Esophagus mucosa (tissue), 1 donor: ENCODE measurements at regions not wholly inside any gene's neighbourhood (a gene's known extent, or its start where the extent isn't known, plus 50 kb on each side); places are given as distances from the start of the nearest gene placed in this dataset.
A peak's percentile ranks its signal among the peaks of the same experiment; 100 is the strongest.

Source experiments
- ATAC-seq: fragments of 200-7000 bp; cut with Tn5 transposase; one replicate; pipeline ENCODE4 v1.9.1; 2020
- donor health status: DM: yes; HTN: yes; CAD: no.

- peak; percentile 47 for ATAC-seq
Measured at GRCh38 chr2:128473175-128474035, 154.7 kb upstream of the HS6ST1 start.

DNA sequence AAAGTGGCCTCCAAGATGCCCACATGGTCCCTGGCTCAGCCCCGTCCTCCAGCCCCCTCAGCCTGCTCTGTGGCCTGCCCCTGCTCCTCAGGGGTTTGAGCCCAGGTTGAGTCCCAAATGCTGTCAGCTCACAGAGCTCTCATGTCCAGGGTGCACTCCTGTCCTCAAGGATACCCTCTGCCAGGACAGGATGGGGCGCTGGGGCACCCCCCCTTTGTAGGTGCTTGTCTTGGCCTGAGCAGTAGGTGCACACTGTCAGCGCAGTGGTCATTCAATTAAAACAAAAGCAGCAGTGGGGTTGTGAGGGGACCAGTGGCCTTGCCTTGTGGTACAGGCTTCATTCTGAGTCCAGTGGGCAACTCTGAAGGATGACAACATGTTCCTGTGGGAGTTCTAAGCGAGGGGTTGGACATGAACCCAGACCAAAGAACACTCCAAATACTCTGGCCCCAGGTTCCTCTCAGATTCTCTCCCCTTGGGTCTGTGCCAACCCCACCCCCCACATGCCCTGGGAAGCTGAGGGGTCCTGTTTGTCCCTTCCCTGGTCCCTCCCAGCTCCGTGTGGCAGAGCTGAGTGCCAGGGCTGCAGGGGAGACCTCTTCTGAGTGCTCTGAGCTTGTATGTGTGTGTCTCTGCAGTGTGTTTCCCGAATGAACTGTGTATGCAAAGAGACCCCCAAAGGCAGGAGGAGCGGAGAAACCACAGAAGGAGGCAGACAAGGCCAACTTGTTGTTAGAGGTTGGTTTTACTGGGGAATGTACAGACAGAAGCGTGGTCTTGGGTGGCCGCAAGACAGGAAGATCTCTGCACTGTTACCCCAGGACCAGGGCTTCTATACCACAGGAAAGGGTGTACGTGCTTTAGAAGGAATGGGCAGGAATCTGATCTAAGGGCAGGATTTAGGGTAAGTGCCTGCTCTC lies 155.6 kb upstream of the HS6ST1 start:
- ATAC-seq = no peak

- no peak for ATAC-seq
Measured at GRCh38 chr2:128474962-128475361, 156.3 kb upstream of the HS6ST1 start.

- ATAC-seq = no peak
Measured at GRCh38 chr2:128475427-128476211, 157.0 kb upstream of the HS6ST1 start.

DNA sequence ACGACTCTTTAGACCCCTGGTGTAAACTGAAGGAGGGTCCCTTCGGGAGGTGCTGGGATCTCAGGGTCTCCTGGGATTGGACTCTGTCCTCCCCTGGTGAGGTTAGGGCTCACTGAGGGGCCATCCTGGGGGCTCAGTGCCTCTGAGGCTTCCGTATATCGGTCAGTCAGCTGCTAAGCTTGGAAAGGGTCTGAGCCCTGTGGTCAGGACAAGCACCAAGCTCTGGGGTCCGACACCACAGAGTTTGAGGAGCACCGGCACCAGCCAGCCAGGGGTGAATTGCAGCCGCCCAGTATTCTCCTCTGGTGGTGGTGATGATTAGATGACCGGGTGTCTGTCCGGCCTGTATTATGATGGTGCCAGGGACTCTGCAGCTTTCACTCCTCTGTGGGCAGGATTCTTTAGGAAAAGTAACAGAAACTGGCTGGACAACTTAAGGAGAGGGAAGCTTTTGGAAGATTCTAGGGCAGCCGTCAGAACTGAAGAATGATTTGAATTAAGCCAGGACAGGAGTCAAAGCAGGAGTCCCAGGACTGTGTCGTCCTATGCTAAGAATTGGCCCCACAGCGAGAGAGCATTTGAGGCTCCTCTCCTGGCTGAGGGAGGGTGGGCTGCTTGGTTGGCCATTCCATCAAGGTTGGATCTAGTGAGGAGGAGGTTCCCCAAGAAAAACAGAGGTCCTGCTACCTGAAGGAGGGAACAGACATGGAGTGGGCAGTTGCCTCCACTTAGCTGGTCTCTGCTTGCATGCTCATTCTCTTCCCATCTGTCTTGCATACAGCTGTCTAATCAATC lies 158.6 kb upstream of the HS6ST1 start:
- no peak for ATAC-seq

DNA sequence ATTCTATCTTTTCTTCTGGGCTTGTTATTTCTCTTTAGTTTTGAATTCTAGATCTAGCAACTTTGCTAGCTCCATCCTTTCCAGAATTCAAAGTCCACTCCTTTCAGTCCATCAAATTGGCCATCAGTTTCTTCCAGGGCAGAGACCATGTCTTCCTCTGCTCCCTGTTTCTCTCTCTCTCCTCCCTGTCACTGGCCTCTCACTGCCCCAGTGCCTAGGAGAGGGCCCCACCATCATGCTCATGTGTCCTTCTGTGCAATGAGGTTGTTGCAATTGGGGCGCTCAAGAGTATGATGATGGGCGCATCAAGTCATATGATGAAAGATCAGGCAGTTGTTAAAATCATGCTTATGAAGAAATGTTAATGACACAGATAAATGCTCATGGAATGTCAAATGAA lies 159.2 kb upstream of the HS6ST1 start:
- no peak for ATAC-seq

- no peak for ATAC-seq
Measured at GRCh38 chr2:128485761-128486639, 167.3 kb upstream of the HS6ST1 start.

DNA sequence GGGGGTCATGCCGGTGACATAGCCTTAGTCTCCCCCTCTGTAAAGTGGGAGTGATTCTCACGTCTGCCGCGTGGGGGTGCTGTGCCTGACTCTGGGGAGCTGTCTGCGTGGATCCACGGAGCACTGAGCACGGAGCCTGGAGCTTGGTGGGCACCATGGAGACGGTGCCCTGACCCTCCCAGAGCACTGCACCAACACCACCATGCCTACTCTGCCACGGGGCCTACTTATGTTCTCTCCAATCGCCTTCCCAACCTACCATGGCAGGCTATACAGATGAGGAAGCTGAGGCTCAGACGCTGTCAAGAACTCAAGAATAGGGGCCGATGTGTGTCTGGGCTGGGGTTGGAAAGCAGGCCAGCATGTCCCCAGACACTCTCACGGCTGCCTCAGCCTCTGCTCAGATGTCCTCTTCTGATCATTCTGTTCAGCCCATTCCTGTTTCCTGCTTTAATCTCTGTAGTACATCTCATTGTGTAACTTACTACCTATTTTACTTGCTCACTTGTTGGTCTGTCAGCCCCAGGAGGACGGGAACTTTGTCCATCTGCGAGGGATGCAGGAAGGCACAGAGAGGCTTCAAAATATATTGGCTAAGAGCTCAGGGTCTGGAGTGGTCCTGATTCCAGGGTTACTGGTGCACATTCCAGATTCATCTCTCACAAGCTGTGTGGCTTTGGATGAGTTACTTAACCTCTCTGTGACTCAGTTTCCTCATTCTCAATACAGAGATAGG lies 168.1 kb upstream of the HS6ST1 start:
- no peak for ATAC-seq

DNA sequence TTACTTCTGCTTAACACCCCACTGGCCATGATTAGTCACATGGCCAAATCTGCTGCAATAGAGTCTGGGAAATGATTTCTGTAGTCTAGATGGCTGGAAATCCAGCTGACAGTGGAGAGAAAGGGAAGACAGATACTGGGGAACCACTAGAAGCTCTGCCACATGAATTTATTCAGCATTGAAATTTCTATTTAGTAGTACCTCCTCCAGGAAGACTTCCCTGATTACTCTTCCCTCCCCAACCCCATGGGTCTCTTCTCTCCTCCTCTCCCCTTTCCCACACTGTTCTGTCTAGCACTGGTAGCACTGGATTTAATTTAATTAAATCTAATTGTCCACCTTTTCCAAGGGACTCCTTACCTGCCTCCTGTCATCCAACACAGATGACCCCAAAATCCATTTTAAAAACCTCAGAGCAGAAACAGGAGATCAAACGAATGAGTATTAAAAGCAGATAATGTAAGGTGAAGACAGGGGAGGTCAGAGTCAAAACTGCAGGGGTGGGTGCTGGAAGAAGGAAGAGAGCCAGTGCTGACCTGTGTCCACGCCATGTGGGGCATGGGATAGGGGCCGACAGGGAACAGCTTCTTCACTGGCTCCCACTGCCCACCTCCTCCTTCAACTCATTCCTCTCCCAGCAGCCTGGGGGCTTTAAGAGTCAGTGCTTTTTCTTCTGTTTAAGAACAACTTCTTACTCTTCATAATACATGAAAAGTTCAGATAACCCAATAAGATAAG lies 169.2 kb upstream of the HS6ST1 start:
- no peak for ATAC-seq

DNA sequence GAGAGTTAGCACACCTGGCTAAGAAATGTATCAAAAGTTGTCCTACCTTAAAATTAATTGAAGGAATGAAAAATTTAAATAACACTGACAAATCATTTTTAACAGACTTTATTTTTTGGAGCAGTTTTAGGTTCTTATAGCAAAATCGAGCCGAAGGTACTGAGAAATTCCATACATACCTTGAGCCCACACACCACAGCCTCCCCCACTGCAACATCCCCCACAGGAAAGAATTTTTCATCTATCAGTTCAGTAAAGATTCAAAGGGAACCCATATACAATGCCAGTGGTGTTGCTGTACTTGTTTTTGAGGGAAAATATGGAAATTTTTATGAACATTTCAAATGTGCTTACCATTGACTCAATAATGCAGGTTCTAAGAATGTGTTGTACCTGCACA lies 169.8 kb upstream of the HS6ST1 start:
- ATAC-seq = no peak

DNA sequence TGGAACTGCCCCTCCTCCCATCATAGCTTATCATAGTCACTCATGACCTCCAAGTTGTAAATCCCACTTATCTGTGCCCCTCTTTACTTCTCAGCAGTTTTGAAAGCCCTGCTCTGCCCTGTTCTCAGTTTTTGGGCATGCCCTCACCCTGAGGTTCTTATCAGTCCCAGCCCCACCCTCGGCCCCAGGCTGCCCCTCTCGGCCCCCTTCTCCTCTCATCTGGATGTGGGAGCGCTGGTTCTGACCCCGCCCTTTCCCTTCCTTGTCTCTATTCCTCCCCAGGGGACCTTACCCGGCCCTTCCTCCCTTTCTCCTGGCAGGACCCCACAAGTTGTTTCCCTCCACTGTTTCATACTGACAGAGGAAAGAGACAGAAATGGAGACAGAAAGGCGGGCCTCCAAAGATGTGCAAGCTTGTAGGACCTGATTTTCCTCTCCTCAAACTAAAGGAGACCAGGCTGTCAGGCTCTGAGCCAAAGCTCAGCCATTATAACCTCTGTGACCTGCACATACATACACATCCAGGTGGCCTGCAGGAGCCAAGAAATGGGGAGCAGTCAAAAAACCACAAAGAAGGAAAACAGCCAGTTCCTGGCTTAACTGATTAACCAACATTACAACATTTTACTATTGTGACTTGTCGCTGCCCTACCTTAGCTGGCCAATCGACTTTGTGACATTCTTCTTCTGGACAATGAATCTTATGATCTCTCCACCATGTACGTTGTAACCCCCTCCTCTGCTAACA lies 171.0 kb upstream of the HS6ST1 start:
- peak; percentile 76 for ATAC-seq

DNA sequence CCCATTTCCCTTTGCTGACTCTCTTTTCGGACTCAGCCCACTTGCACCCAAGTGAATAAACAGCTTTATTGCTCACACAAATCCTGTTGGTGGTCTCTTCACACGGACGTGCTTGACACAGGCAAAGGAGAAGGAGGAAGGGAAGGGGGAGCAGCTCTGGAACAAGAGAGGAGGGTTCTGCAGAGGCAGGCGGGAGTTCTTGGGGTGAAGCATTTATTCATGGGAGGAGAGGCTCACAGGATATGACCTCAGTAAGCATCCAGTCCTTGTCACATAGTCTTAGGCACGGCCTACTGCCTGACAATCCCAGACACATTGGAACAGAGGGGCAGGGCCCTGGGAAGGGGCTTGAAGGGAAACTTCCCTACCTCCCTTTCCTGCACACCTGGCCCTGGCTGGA lies 171.7 kb upstream of the HS6ST1 start:
- peak; percentile 36 for ATAC-seq

DNA sequence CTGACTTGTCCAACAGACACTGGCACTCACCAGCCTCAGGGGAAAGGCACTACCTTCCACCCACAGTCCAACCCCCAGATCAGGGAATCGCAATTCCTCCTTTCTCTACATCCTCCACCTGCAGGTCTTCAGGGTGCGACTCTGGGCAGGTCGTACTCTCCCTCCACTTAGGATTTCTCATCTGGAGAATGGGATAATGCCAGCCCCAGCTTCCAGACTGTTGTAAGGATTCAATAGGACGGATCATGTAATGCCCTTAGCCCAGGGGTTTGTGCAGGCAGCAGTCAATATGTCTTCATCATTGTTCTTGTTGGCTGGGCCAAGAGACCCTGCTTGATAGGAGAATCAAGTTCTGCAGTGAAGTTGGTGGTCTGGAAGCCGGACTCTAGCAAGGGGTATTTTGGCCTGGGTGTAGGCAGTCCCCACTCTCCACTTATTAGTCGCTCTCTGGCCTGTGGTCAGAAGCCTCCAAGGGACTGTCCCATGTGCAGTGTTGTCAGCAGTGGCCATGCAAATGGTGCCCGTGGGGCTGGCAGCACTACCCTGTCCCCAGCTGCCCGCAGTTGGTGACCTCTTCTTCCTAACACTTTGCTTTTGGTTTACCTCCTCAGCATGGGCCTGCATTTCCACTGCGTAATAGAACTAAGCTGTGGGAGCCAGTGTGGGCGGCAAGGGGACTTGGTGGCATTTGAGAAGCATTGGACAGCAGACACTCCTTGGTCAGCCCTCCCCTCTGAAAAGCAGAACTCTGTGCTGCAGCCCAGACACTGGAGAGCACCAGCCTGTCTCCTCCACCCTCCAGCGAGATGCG lies 172.4 kb upstream of the HS6ST1 start:
- no peak for ATAC-seq

- ATAC-seq = no peak
Measured at GRCh38 chr2:128491692-128492244, 173.1 kb upstream of the HS6ST1 start.

- no peak for ATAC-seq
Measured at GRCh38 chr2:128492966-128493811, 174.5 kb upstream of the HS6ST1 start.

DNA sequence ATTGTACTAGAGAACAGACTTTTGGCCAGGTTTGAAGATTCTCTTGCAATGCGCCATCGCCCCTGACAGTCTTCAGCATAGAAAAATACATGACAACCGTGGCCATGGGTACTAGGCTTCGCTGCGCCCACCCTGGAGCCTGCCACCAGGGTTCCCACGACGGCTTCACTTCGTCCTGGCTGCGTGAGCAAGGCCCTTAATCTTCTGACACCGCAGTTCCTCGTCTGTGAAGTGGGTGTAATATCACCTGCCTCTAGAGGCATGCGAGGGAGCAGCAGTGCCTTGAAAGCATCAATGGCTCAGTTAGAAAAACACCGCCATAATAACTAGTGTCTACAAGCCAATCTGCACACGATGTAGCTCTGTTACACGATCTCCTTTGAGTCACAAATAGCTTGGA lies 175.2 kb upstream of the HS6ST1 start:
- ATAC-seq = no peak

DNA sequence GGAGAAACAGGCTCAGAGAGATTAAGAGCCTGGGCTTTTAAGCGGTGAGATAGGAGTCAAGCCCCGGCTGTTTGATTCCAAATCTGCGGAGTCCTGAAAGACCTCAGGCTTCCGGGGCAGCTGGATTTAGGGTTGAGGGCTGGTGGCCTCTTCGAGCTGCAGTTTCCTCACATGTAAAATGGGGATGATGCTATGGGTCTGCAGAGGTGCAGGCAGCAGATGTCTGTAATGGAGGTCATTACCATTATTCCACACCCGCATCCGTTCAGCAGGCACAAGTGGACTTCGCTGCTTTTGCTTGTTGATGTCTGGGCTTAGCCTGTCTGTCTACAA lies 175.6 kb upstream of the HS6ST1 start:
- ATAC-seq = no peak
